ENCODE measurements at regions not wholly inside any gene's neighbourhood (a gene's known extent, or its start where the extent isn't known, plus 50 kb on each side); places are given as distances from the start of the nearest gene placed in this dataset.

DNA sequence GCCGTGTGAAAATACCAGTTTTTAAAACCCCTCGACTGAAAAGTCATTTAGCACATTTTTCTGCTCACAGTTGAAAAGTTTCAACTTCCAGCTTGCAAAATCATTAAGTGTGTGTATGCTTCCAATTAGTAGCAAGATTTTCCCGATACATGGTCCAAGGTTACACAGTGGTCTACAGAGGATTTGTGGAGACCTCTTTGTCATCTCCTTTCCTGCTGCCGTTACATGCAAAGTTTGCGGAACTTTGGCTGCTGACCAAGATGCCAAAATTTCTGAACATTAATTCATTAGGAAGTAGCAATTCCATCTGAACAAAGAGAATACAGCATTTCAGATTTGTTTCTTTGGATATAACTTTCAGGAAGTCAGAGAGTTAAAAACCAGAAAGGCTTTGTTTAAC lies 474.6 kb downstream of the PLCL1 start:
- FAIRE-seq (no peak), ATAC-seq (no peak), DNase-seq (ENCODE audit: extremely low read depth in 1 of 4, low spot score in 3 of 4) (no peak)
- H3K9me1 ChIP-seq (ENCODE audit: control insufficient read depth, insufficient read depth, low read length): no peaks in the 10 kb centered on the region
- ChIA-PET POLR2A (interaction anchor here (1.0 kb wide), 1 partner anchor 11 kb away, joined by 3 read pairs; no protein-coding TSS in a partner anchor), CTCF (ENCODE audit: low intra/inter-chr PET ratio) (no interaction called here)
- H2AFZ ChIP-seq (ENCODE audit: low read depth, low read length): no peak overlapping the region
- no peaks in the 10 kb centered on the region for H3K36me3 ChIP-seq (ENCODE audit: control insufficient read depth, insufficient read depth, low read length)
- TF ChIP-seq FOXJ3 (CRISPR knock-in tag; IDR thresholded peaks at IDR 0.05): no peak
- TF ChIP-seq, protein P1, sequence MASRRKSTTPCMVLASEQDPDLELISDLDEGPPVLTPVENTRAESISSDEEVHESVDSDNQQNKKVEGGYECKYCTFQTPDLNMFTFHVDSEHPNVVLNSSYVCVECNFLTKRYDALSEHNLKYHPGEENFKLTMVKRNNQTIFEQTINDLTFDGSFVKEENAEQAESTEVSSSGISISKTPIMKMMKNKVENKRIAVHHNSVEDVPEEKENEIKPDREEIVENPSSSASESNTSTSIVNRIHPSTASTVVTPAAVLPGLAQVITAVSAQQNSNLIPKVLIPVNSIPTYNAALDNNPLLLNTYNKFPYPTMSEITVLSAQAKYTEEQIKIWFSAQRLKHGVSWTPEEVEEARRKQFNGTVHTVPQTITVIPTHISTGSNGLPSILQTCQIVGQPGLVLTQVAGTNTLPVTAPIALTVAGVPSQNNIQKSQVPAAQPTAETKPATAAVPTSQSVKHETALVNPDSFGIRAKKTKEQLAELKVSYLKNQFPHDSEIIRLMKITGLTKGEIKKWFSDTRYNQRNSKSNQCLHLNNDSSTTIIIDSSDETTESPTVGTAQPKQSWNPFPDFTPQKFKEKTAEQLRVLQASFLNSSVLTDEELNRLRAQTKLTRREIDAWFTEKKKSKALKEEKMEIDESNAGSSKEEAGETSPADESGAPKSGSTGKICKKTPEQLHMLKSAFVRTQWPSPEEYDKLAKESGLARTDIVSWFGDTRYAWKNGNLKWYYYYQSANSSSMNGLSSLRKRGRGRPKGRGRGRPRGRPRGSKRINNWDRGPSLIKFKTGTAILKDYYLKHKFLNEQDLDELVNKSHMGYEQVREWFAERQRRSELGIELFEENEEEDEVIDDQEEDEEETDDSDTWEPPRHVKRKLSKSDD (conservative IDR thresholded peaks at IDR 0.05; ENCODE audit: low read length): no peak
- TF ChIP-seq, protein P2, sequence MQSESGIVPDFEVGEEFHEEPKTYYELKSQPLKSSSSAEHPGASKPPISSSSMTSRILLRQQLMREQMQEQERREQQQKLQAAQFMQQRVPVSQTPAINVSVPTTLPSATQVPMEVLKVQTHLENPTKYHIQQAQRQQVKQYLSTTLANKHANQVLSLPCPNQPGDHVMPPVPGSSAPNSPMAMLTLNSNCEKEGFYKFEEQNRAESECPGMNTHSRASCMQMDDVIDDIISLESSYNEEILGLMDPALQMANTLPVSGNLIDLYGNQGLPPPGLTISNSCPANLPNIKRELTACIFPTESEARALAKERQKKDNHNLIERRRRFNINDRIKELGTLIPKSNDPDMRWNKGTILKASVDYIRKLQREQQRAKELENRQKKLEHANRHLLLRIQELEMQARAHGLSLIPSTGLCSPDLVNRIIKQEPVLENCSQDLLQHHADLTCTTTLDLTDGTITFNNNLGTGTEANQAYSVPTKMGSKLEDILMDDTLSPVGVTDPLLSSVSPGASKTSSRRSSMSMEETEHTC (IDR thresholded peaks at IDR 0.05): no peak
- no peak for TF ChIP-seq EP400 (IDR thresholded peaks at IDR 0.05)
- TF ChIP-seq ZNF561 (CRISPR knock-in tag; conservative IDR thresholded peaks at IDR 0.05): no peak
- no peak for TF ChIP-seq TEAD1 (CRISPR knock-in tag; IDR thresholded peaks at IDR 0.05)
- no peak overlapping the region for H3K4me3 ChIP-seq
- H3K27ac ChIP-seq (ENCODE audit: extremely low read depth, low read depth, low read length): no peak overlapping the region
- no peaks in the 10 kb centered on the region for H3K4me1 ChIP-seq (replicated peaks in 1 of 2; ENCODE audit: control insufficient read depth in 2 of 2, insufficient read depth in 2 of 2, low read length in 2 of 2)
- in situ Hi-C loops (cut with MboI) (no loop called here), intact Hi-C loops (cut with micrococcal nuclease) (no loop called here)
- 14% methylated on average over 5 of the region's 5 CpGs for WGBS (ENCODE audit: insufficient coverage, low coverage, missing lambda C conversion rate)
- no peak overlapping the region for H3K9ac ChIP-seq (ENCODE audit: insufficient read depth in 1 of 2, low read depth in 2 of 2, low read length in 2 of 2)
- H3K27me3 ChIP-seq (ENCODE audit: control insufficient read depth in 2 of 2, insufficient read depth in 2 of 2, low read length in 2 of 2): peaks cover 0 to 4% of the 10 kb centered on the region in 2 experiments; a peak in 3 of 5 replicates
- H3K4me2 ChIP-seq (ENCODE audit: insufficient read depth, low read length): no peak overlapping the region
- BruUV-seq (replicated peaks): no TSS peak
- H4K20me1 ChIP-seq (replicated peaks; ENCODE audit: control insufficient read depth, insufficient read depth, low read length): no peaks in the 10 kb centered on the region
- no peaks in the 10 kb centered on the region for H3K9me3 ChIP-seq (replicated peaks; ENCODE audit: control insufficient read depth, insufficient read depth, low read depth, low read length)
- no peaks in the 10 kb centered on the region for H3K79me2 ChIP-seq (ENCODE audit: control insufficient read depth, insufficient read depth, low read length)
